DMS153 treated with DMSO at 0.1 percent for 48 hours (cell line): ENCODE measurements at regions not wholly inside any gene's neighbourhood (a gene's known extent, or its start where the extent isn't known, plus 50 kb on each side); places are given as distances from the start of the nearest gene placed in this dataset.

Experiments
- DNase-seq: peaks from one replicate; lab custom pipeline; 2025; ENCODE audit not compliant: unreplicated experiment; lab: John Stamatoyannopoulos, UW

DNA sequence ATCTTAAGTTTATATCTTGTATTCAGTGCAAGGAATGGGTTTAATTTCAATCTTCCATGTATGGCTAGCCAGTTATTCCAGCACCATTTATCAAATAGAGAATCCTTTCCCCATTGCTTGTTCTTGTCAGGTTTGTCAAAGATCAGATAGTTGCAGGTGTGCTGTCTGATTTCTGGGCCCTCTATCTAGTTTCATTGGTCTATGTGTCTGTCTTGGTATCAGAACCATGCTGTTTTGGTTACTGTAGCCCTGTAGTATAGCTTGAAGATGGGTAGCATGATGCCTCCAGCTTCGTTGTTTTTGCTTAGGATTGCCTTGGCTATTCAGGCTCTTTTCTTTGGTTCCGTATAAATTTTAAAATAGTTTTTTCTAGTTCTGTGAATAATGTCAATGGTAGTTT, 200.0 kb downstream of the MANEA start:
- DNase-seq, result no peak

DNA sequence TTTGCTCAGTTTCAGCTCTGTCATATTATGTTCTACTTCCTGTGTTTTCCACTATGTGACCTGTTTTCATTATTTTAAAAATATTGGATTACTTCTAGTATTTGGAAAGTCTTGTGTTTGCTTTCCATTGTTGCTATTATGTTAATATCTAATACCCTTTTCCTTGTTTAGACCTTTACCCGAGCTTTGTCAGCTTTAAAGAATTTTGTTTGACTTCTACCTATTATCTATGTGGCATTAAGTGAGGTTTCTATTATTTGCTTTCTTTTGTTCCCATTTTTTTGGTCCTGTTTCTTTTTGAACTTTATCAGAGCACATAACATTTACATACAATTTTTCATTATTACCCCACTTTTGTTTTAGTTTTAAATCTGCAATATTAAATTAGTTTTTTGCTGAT, 202.7 kb downstream of the MANEA start:
- no peak for DNase-seq

DNA sequence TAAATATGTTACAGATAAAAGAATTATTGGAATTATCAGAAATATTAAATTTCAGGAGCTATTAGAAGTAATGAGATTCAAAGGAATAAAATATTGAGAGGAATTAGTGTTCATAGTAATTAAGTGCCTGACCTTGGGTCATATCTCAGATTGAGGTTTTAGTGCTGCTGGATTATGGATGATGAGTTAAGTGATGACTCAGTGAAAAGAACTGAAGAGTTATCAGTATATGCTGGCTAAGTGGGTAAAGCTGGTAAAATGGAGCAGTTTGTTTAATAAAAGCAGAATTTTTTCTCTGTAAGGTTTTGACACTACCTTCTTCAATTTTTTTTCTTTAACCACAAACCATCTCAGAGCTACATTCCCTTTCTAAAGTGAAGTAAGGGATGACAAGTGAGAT, 206.7 kb downstream of the MANEA start:
- DNase-seq, result no peak

DNA sequence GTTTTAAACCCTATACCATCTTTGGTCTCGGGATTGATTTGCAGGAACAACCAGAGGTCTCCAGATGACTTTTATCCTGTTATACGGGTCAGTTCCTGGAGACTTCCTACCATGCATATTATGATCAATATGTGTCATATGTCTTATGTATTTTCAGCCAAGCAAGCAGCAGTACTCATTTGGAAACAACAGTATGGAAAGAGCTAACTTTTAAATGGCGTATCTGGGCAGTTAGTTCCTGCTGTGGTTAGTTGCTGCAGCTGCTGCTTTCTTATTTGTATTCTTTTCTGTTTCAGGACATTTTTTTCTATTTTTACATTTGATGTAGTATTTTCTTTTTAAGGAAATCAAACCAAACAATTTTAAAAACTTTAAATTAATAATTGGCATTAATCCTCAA, 207.5 kb downstream of the MANEA start:
- DNase-seq, result no peak

DNA sequence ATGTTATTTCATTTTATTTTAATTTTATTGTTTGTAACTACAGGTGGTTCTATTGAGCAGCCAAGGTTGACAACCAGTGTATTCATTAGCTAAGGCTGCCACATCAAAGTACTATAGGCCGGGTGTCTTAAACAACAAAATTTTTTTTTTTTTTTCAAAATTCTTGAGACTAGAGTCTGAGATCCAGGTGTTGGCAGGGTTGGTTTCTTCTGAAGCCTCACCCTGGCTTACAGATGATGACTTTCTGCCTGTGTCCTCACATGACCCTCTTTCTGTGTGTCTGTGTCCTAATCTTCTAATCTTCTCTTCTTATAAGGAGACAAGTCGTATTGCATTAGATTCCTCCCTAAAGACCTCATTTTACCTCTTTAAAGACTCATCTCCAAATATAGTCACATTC, 208.4 kb downstream of the MANEA start:
- DNase-seq, result no peak

DNA sequence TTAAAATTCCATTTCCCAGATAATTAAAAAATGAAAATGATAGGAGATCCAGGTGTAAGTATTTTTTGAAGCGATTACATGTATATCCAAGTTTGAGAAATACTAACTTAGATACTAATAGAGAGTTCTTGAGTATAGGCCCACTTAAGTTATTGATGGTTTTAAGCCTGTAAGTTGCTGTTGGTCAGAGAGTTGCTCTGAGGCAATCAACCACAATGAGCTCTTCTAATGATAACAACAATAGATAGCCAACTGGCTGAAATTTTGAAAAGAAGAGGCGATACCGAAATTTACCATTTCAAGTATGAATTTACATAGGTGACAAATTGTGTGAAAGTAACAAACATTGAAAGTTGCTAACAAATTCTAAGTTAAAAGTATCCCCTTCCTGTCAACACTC, 209.5 kb downstream of the MANEA start:
- DNase-seq, result no peak

DNA sequence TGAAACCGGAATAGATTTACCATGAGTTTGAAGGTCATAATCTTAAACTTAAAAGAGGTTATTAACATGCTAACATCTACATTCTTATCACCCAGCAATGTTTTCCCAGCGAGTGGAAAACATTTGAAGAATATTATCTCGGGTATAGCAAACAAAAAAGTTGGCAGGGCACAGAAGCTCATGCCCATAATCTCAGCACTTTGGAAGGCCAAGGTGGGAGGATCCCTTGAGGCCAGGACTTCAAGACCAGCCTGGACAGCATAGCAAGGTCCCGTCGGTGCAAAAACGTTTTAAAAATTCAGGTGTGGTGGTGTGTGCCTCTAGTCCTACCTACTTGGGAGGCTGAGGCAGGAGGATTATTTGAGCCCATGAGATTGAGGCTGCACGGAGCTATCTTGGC, 213.5 kb downstream of the MANEA start:
- no peak for DNase-seq

DNA sequence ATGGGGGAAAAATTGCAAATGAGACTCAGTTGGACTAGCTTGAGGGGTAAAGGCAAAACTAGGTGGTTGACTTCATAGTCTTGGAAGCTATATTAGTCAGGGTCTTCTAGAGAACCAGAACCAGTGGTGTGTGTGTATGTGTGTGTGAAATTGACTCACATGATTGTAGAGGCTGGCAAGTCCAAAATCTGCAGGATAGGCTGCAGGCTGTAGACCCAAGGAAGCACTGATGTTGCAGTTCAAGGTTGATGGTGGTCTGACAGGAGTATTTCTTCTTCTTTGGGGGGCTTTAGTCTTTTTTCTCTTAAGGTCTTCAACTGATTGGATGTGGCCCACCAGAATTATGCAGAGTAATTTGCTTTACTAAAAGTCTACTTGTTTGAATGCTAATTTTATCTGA, 217.4 kb downstream of the MANEA start:
- DNase-seq, result no peak

DNA sequence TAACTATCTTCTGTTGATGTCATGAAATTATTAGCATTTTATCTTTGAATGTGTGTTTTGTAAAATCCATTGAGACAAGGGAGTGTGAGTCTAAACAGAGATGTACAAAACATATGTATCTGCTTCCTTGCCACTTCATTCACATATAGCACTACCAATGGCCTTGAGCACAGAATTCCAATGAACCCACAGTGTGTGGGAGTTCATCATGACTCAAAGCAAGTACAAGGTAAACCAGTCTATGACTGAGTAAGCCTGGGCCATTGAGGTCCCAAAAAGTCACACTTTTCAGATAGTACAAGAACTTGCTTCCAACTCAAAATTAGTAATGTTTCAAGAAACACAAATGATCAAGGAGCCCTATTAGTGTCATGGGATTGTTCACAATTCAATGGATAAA, 218.6 kb downstream of the MANEA start:
- DNase-seq, result no peak

DNA sequence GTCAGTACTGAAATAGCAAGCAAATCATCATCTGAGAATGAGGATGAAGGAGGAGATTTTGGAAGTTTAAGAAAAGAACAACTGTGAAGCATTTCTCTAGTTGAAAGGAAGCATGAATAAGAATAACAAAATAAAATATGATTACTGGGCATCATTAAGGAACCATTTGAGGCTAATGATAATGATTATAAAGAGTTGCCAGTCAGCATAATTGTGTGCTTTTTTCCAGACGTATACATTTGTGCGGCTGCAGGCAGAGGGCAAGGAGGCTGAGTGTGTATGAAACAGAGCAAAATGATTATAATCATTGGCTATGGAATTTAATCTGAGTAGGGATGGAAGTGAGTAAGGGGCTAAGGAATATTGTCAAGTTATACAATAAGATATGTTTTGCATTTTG, 218.7 kb upstream of the FUT9 start:
- no peak for DNase-seq

DNA sequence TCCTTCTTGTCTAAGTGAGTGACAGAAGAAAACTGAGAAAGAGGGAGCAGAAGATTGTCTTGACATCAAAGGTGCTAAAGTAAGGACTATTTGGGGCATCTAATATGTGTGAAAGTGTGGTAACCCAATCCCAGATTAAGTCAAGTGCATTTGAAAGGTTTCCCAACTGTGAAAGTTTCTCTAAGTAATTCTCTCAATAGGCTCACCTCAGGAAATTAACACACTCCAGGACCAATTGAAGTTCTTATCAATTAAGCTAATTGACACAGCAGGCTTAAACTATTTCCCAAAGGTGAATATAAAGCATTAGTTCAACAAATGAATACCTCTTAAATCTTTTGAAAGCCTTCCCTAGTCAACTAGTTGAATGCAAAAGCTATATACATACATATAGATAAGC, 212.8 kb upstream of the FUT9 start:
- no peak for DNase-seq

DNA sequence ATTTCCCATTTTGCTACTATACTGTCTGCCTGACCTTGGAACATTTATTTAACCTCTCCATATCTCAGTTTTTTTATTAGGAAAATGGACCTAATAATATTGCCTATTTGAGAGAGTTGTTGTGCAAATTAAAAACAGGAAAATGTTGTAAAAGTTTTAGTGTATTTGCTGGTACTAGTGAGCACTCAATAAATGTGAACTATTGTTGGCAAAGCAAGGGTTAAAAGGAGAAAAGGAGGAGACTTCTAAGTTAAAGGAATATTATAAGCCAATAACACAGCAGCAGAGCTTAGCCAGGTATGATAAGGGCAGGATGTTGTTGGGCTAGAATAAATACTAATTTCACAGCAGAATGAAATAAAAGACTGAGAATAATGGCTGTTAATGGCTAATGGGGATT, 211.9 kb upstream of the FUT9 start:
- no peak for DNase-seq

DNA sequence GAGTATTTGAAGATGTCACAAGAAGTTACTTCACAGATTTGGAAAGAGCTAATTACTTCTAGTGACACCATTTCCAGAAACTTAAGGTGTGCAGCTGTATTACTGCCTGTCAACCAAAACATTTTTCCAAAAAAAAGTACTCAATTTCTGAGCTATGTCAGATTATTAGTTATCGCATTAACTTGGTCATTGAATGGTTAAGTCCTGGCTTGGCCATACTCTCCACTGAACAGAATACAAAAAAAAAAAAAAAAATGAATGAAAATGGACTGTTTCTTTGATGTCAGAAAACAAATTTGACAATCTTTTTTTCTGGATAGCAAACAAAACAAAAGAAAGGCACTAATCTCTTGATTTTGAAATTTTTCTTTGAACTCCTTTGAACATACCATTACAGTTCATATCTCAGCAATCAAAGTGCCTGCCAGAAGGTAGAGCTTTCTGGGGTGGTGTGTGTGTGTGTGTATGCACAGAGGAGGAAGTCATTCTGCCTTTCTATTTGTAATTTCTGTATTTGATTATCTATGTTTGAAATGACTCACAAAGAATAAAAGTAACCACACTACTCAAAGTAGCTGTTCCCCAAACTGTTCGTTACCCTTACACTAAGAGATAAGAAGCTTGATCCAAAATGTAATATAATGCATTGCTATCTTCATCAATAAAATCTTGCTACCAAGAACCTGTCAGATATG, 210.8 kb upstream of the FUT9 start:
- no peak for DNase-seq

DNA sequence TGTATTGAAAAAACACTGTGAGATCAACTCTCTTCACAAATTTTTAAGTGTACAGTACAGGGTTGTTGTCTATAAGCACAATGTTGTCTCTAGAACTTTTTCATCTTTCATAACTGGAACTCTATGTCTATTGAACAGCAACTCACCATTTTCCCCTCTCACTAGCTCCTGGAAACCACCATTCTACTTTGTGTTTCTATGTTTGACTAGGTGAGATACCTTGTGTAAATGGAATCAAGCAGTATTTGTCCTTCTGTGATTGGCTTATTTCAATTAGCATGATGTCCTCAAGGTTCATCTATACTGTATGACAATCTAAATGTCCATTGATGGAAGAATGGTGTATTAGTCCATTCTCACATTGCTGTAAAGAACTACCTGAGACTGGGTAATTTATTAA, 210.1 kb upstream of the FUT9 start:
- no peak for DNase-seq

DNA sequence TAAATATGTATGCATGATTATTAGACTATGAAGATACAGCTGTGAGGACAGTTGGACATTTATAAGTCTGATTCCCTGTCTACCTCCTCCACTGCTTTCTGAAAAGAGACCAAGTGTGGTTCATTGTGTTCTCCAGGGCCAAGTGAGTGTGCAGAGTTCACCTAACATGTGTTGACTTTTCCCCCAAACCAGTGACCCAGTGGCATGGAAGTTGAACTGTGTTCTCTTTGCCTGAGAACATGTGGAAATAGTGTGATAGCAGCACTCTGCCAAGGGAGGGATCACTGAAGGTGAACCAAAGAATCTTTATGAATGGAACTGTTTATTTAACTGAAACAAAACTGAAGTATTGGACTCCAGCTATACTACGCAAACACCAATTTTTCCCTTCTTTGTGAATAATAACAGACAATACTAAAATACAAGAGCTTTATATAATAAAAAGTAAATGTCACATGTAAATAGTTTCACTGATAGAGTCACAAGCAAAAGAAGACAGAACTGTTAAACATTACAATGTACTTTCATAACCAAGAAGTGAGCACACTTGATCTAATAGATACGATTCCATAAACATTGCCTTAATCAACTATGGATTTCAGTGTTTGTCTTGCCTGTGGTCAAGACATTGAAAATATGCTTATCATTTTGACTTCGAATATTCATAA, 200.3 kb upstream of the FUT9 start:
- no peak for DNase-seq

DNA sequence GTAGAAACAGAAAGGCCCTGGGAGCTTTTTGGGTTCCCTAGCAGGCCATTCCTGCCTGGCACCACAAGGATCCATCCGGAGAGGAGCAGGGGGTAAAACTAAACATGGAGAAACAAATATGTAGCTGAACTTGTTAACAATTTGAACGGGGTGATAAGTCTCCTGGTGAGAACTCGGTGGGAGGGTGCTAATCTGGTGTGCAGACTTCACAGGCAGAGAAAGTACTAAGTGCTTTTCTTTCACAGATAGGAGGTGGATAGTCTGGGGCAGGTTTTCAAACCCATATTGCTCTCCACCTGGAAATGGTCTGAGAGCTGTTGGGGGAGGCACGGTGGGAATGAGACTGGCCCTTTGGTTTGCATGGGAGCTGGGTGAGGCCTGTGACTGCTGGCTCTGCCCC, 196.3 kb upstream of the FUT9 start:
- DNase-seq, result no peak

DNA sequence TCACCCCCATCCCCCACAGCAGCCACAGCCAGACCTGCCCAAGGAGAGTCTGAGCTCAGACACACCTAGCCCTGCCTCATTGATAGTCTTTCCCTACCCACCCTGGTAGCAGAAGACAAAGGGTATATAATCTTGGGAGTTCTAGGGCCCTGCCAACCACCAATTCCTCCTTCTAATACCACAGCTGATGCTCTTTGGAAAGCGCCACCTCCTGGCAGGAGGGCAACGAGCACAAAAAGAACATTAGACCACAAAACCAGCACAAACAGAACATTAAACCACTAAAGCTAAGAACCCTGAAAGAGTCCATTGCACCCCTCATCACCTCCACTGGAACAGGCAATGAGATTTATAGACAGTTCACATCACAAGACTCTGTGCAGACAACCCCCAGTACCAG, 195.8 kb upstream of the FUT9 start:
- no peak for DNase-seq

DNA sequence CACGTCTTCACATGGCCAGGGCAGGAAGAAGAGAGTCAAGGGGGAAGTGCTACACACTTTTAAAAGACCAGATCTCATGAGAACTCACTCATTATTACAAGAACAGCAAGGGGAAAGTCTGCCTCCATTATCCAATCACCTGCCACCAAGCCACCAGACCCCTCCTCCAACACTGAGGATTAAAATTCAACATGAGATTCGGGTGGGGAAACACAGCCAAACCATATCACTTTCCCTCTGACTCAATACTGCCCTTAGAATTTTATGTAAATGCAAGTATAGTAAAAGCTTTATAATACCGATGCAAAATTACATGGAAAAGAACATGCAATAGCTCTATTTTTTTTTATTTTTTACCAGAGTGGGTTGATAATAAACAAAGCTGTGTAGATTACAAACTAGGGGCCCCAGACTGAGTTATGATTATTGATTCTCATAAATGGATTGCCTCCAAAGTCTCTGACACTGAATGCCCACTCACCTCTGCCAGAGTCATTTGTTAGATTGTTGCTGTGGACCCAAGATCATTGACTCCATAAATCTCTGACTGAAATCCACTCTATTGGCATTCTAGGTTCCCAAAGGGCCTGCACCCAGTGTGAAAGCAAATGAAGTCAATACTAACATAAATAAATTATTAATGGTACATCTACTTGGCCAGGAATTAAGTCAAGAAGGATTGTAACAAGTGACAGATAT, 184.8 kb upstream of the FUT9 start:
- DNase-seq, result no peak

DNA sequence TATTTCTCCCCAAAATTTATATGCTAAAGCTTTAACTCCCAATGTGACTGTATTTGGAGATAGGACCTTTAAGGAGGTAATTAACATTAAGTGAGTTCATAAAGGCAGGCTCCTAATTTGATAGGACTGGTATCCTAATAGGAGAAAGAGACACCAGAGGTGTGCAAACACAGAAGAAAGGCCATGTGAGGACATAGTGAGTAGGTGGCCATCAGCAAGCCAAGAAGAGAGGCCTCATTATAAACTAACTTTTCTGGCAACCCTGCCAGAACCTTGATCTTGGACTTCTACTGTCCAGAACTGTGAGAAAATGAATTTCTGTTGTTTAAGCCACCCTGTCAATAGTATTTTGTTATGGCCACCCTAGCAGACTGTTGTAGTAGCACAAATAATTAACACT, 177.9 kb upstream of the FUT9 start:
- DNase-seq, result no peak

DNA sequence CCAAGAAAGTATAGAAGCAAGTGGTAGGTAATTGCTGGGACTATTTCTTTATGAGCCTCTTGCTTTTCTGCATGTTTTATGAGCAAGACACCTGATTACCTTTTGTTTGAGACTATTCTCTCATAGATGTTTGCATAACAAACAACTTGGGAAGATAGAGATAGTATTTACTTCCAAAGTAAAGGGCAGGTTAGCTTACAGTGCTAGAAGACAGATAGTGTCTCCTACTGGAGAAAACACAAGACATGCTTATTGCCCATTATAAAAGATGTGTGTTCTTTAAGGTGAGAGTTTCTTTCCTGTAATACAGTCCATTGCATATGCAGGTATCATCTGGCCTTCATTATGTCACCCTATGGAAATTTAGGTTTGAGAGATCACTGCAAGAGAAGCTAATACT, 174.2 kb upstream of the FUT9 start:
- no peak for DNase-seq

DNA sequence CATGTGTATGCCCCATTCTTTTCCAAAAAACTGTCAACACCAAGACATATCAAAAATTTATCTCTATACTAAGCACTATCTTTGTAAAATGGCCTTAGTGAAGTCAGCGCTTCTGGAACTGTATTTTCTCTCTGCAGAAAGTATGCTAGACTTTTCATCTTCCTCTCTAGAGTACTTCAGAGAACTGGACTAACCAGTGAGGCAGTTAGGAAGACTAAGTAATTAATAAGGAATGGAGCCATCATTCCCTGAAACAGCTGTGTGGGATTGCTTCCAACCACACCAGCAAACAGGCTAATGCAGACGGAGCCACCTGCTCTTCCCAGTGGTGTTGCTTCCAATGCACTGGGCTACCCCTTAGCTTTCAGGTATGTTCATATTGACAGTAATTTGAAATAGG, 169.1 kb upstream of the FUT9 start:
- DNase-seq, result no peak

DNA sequence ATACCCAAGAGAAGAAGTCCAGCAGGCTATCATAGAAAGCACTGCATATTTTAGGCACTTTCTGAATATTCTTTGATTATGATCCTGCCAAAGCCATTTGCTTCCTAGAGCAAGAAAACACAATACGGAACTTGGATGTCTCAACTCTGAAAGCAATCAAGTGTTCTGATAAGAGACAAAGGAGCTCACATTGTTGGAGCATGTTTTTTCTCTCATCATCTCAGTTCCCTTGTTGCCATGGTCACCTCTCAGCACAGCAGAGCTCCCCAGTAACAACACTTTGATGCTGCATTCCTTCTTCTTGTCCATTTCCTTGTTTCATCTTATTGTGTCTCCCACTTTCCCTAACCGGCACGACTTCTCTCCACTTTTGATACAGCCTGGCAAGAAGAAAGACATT, 168.7 kb upstream of the FUT9 start:
- no peak for DNase-seq

DNA sequence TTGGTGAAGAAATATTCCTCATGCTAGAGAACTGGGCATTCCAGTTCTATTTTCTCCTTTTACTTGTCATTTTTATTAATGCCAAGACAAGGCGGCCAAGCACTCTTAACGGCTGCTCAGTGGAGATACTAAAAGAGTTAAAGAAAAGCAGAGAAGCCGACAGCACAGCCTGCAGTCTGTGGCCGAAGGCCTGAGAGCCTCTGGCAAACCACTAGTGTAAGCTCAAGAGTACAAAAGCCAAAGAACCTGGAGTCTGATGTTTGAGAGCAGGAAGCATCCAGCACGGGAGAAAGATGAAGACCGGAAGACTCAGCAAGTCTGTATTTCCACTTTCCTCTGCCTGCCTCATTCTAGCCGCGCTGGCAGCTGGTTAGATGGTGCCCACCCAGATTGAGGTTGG, 167.1 kb upstream of the FUT9 start:
- DNase-seq, result no peak
